HEK293 (cell line): ENCODE measurements at regions not wholly inside any gene's neighbourhood (a gene's known extent, or its start where the extent isn't known, plus 50 kb on each side); places are given as distances from the start of the nearest gene placed in this dataset.

Experiments used
- CTCF ChIA-PET: fragments of 350-600 bp; formaldehyde crosslinking; extraction: SDS; loops from one replicate; lab custom pipeline; 2021; ENCODE audit warnings: antibody characterized with exemption; lab: Yijun Ruan, JAX
- POLR2A ChIA-PET: fragments of 300-600 bp; formaldehyde crosslinking; extraction: SDS; loops from one replicate; lab custom pipeline; 2020; ENCODE audit warnings: antibody characterized with exemption, inconsistent platforms; lab: Yijun Ruan, JAX
- H3K27ac ChIP-seq: fragments of 200-500 bp; sonication (Bioruptor generic); 2 replicates; pipeline ENCODE4 v1.5.1; 2014; ENCODE audit warnings: low read depth, low read length, control low read depth, inconsistent platforms; ENCODE audit errors: extremely low read depth
- H3K36me3 ChIP-seq, 2 experiments: fragments of 200-500 bp in 1 of 2; sonication (Bioruptor generic) in 1 of 2; 1 replicate in 1 of 2; 2 replicates in 1 of 2; pipeline ENCODE4 v1.5.1; 2014 to 2017; ENCODE audit warnings: inconsistent platforms in 2 of 2, low read length in 2 of 2; ENCODE audit not compliant: control insufficient read depth in 2 of 2, insufficient read depth in 1 of 2
- H3K4me1 ChIP-seq: fragments of 200-500 bp; sonication (Bioruptor generic); 2 replicates; pipeline ENCODE4 v1.5.1; 2014; ENCODE audit warnings: mild to moderate bottlenecking, low read length, inconsistent platforms; ENCODE audit not compliant: control insufficient read depth, insufficient read depth
- H3K4me3 ChIP-seq: 2 replicates; pipeline ENCODE4 v1.5.1; 2011; ENCODE audit warnings: low read depth, mild to moderate bottlenecking, control low read depth, low read length, moderate library complexity
- H3K9me3 ChIP-seq: fragments of 200-500 bp; sonication (Bioruptor generic); 2 replicates; pipeline ENCODE4 v1.5.1; 2014; ENCODE audit warnings: low read depth, low read length, inconsistent platforms; ENCODE audit not compliant: control insufficient read depth, insufficient read depth
- KLF16 ChIP-seq: fragments of 450-650 bp; formaldehyde crosslinking; IDR thresholded peaks from 2 replicates; pipeline ENCODE4 v1.5.1; 2017; ENCODE audit warnings: missing biosample characterization, missing genetic modification characterization
- PRDM1 ChIP-seq: fragments of 450-650 bp; formaldehyde crosslinking; IDR thresholded peaks from 2 replicates; pipeline ENCODE4; 2016; ENCODE audit warnings: missing biosample characterization, missing genetic modification characterization
- PRDM6 ChIP-seq: fragments of 450-650 bp; formaldehyde crosslinking; IDR thresholded peaks from 2 replicates; pipeline ENCODE4 v1.5.1; 2017; ENCODE audit warnings: missing biosample characterization, missing genetic modification characterization
- REST ChIP-seq: fragments of 450-650 bp; formaldehyde crosslinking; IDR thresholded peaks from 2 replicates; pipeline ENCODE4 v1.5.1; 2016; ENCODE audit warnings: missing biosample characterization, missing genetic modification characterization
- SALL2 ChIP-seq: fragments of 450-650 bp; formaldehyde crosslinking; IDR thresholded peaks from 2 replicates; pipeline ENCODE4 v1.5.0; 2017; ENCODE audit warnings: missing biosample characterization, mild to moderate bottlenecking, missing genetic modification characterization, borderline replicate concordance
- SCRT2 ChIP-seq: fragments of 450-650 bp; formaldehyde crosslinking; IDR thresholded peaks from 2 replicates; pipeline ENCODE4 v1.5.1; 2016; ENCODE audit warnings: missing biosample characterization, missing genetic modification characterization
- SETDB1 ChIP-seq: IDR thresholded peaks from one replicate; pipeline ENCODE4 v1.6.1; 2017; ENCODE audit warnings: mild to moderate bottlenecking, low read length, moderate library complexity, mixed read lengths; ENCODE audit not compliant: insufficient read length
- TSHZ1 ChIP-seq: fragments of 450-650 bp; formaldehyde crosslinking; IDR thresholded peaks from 2 replicates; pipeline ENCODE4 v1.5.1; 2016; ENCODE audit warnings: missing biosample characterization, missing genetic modification characterization, borderline replicate concordance
- ZBTB8A ChIP-seq: fragments of 450-650 bp; formaldehyde crosslinking; IDR thresholded peaks from 2 replicates; pipeline ENCODE4 v1.5.1; 2016; ENCODE audit warnings: missing biosample characterization, missing genetic modification characterization
- ZFP69B ChIP-seq: fragments of 450-650 bp; formaldehyde crosslinking; IDR thresholded peaks from 2 replicates; pipeline ENCODE4 v1.5.1; 2016; ENCODE audit warnings: missing biosample characterization, missing genetic modification characterization
- ZNF140 ChIP-seq: fragments of 450-650 bp; formaldehyde crosslinking; IDR thresholded peaks from 2 replicates; pipeline ENCODE4 v1.5.1; 2016; ENCODE audit warnings: missing biosample characterization, missing genetic modification characterization
- ZNF146 ChIP-seq: fragments of 450-650 bp; formaldehyde crosslinking; IDR thresholded peaks from 2 replicates; pipeline ENCODE4 v1.5.1; 2016; ENCODE audit warnings: missing biosample characterization, missing genetic modification characterization
- ZNF16 ChIP-seq: fragments of 450-650 bp; formaldehyde crosslinking; IDR thresholded peaks from 2 replicates; pipeline ENCODE4 v1.5.1; 2016; ENCODE audit warnings: low read depth, missing biosample characterization, missing genetic modification characterization
- ZNF248 ChIP-seq: fragments of 450-650 bp; formaldehyde crosslinking; IDR thresholded peaks from 2 replicates; pipeline ENCODE4 v1.5.1; 2017; ENCODE audit warnings: missing biosample characterization, missing genetic modification characterization
- ZNF26 ChIP-seq: fragments of 450-650 bp; formaldehyde crosslinking; IDR thresholded peaks from 2 replicates; pipeline ENCODE4 v1.5.1; 2016; ENCODE audit warnings: missing biosample characterization, missing genetic modification characterization
- ZNF549 ChIP-seq: fragments of 450-650 bp; IDR thresholded peaks from 2 replicates; pipeline ENCODE4 v1.5.1; 2018; ENCODE audit warnings: missing biosample characterization, missing genetic modification characterization, mild to moderate bottlenecking, inconsistent platforms, moderate library complexity
- ZNF626 ChIP-seq: fragments of 450-650 bp; sonication (Bioruptor Pico); formaldehyde crosslinking; IDR thresholded peaks from 2 replicates; pipeline ENCODE4 v1.5.1; 2018; ENCODE audit warnings: missing biosample characterization, missing genetic modification characterization, inconsistent platforms
- ZSCAN23 ChIP-seq: fragments of 450-650 bp; formaldehyde crosslinking; IDR thresholded peaks from 2 replicates; pipeline ENCODE4 v1.5.1; 2016; ENCODE audit warnings: missing biosample characterization, missing genetic modification characterization
- TF ChIP-seq, protein P1 (sequence below): fragments of 450-650 bp; formaldehyde crosslinking; IDR thresholded peaks from 2 replicates; pipeline ENCODE4 v1.5.1; 2016; ENCODE audit warnings: missing biosample characterization, missing genetic modification characterization
- TF ChIP-seq, protein P2 (sequence below): fragments of 450-650 bp; formaldehyde crosslinking; IDR thresholded peaks from 2 replicates; pipeline ENCODE4 v1.5.1; 2016; ENCODE audit warnings: missing biosample characterization, missing genetic modification characterization

- no peak overlapping the region for H3K27ac ChIP-seq
- CTCF ChIA-PET: no interaction called here
- H3K4me1 ChIP-seq: no peaks in the 10 kb centered on the region
- POLR2A ChIA-PET: no interaction called here
- TF ChIP-seq ZNF248 (tag by site-specific recombination) (no peak), ZBTB8A (tag by site-specific recombination) (no peak)
- no peaks in the 10 kb centered on the region for H3K9me3 ChIP-seq
- H3K36me3 ChIP-seq: no peaks in the 10 kb centered on the region
- H3K4me3 ChIP-seq: no peak overlapping the region
Measured at GRCh38 chr17:22506231-22506630, 813.9 kb downstream of the KCNJ18 start.

GRCh38 chr17:22506861-22507260, 814.5 kb downstream of the KCNJ18 start:
- H3K4me1 ChIP-seq: no peaks in the 10 kb centered on the region
- H3K27ac ChIP-seq: no peak overlapping the region
- no peaks in the 10 kb centered on the region for H3K9me3 ChIP-seq
- H3K4me3 ChIP-seq: no peak overlapping the region
- CTCF ChIA-PET: no interaction called here
- POLR2A ChIA-PET: no interaction called here
- no peaks in the 10 kb centered on the region for H3K36me3 ChIP-seq
- TF ChIP-seq PRDM1 (tag by site-specific recombination): no peak
- TF ChIP-seq SETDB1: no peak
- TF ChIP-seq ZNF626 (tag by site-specific recombination): no peak
- no peak for TF ChIP-seq SALL2 (tag by site-specific recombination)
- TF ChIP-seq TSHZ1 (tag by site-specific recombination): no peak
- no peak for TF ChIP-seq ZNF16 (tag by site-specific recombination)
- TF ChIP-seq ZSCAN23: no peak
- no peak for TF ChIP-seq ZNF549 (tag by site-specific recombination)
- no peak for TF ChIP-seq ZFP69B (tag by site-specific recombination)
- no peak for TF ChIP-seq ZNF146 (tag by site-specific recombination)
- TF ChIP-seq, protein P1, sequence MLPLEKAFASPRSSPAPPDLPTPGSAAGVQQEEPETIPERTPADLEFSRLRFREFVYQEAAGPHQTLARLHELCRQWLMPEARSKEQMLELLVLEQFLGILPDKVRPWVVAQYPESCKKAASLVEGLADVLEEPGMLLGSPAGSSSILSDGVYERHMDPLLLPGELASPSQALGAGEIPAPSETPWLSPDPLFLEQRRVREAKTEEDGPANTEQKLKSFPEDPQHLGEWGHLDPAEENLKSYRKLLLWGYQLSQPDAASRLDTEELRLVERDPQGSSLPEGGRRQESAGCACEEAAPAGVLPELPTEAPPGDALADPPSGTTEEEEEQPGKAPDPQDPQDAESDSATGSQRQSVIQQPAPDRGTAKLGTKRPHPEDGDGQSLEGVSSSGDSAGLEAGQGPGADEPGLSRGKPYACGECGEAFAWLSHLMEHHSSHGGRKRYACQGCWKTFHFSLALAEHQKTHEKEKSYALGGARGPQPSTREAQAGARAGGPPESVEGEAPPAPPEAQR: no peak
- TF ChIP-seq, protein P2, sequence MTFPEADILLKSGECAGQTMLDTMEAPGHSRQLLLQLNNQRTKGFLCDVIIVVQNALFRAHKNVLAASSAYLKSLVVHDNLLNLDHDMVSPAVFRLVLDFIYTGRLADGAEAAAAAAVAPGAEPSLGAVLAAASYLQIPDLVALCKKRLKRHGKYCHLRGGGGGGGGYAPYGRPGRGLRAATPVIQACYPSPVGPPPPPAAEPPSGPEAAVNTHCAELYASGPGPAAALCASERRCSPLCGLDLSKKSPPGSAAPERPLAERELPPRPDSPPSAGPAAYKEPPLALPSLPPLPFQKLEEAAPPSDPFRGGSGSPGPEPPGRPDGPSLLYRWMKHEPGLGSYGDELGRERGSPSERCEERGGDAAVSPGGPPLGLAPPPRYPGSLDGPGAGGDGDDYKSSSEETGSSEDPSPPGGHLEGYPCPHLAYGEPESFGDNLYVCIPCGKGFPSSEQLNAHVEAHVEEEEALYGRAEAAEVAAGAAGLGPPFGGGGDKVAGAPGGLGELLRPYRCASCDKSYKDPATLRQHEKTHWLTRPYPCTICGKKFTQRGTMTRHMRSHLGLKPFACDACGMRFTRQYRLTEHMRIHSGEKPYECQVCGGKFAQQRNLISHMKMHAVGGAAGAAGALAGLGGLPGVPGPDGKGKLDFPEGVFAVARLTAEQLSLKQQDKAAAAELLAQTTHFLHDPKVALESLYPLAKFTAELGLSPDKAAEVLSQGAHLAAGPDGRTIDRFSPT: no peak
- no peak for TF ChIP-seq SCRT2 (tag by site-specific recombination)
- TF ChIP-seq PRDM6 (tag by site-specific recombination): no peak
- no peak for TF ChIP-seq ZNF26 (tag by site-specific recombination)
- TF ChIP-seq REST: no peak
- TF ChIP-seq ZNF140 (tag by site-specific recombination): no peak
- TF ChIP-seq KLF16: no peak
